Suppressor macrophage (primary cell): ENCODE measurements at regions not wholly inside any gene's neighbourhood (a gene's known extent, or its start where the extent isn't known, plus 50 kb on each side); places are given as distances from the start of the nearest gene placed in this dataset.

Experiments used
- DNase-seq, 4 experiments: peaks; one replicate each; pipeline ENCODE4 v3.0.0-alpha.2; 2020 to 2022

DNA sequence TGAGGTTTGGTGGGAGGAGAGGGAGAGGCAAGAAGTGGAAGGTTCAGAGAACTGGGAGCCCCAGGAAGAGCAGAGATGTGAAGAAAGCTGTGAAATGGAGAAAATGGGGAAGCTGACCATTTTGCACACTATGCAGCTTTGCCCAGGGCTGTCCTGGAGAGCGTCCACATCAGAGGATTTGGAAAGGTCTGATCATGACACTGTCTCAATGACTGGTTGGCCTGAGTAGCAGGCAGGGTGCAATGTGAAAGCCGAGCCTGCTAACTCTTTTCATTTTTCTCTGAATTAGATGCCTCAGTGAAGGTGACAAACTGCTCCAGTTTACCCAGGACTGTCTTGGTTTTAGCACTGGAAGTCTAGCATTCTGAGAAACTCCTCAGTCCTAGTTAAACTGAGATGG lies 330.1 kb upstream of the RPS6KA3 start:
- DNase-seq = peak in 1 of 4 experiments; percentile 1

- no peak for DNase-seq
These were observed 329.3 kb upstream of the RPS6KA3 start for GRCh38 chrX:20595928-20596575.

DNA sequence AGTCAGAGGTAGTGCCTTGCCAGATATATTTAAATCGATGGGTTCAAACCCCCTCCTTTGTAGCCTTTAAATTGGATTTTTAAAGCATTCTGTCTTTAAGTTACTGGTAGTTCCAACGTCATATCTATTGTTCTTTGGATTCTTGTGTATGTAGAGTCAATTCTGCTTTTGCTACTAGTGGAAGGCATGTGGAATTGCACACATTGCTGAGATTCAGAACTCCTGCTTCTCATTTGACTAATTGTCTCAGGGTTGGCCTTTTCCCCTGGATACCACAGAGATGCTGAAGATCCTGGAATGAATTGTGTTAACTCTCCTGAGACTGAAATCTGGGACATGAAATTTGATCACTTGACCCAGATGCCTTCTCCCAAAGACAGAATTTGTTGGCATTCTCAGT lies 328.3 kb upstream of the RPS6KA3 start:
- DNase-seq = no peak

DNA sequence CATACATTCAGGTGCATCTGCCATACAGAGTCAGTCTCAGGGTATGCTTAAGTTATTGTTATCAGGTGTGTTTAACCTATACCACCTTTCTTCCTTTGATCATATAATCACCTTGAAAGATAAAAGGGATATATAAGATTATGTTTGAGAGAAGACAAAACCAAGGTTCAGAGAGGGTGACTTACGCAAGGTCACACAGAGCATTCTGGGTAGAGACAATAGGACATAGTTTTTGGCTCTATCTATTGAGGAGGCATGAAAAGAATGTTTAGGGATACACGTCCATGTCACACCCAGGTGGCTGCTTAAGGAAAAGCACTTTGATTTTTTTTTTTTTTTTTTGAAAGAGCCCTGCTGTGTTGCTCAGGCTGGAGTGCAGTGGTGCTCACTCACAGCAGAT lies 327.1 kb upstream of the RPS6KA3 start:
- DNase-seq = no peak

- no peak for DNase-seq
These were observed 326.7 kb upstream of the RPS6KA3 start for GRCh38 chrX:20593402-20593801.

DNA sequence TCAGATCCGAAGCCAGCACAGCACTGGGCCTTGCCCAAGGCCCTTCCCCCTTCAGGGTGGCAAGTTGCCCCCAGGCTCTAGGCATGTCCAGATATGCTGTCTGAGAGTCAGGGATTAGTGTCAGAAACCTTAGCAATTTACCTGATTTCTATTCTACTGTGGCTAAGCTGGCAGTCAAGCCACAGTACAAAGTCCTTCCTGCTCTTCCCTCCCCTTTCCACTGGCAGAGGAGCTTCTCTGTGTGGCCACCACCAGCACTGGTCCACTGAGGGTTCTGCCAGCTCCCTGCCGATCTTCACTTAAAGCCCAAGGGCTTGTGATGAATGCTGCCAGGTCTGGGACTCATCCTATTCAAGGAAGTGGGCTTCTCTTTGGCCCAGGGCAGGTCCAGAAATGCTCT lies 324.5 kb upstream of the RPS6KA3 start:
- no peak for DNase-seq

DNA sequence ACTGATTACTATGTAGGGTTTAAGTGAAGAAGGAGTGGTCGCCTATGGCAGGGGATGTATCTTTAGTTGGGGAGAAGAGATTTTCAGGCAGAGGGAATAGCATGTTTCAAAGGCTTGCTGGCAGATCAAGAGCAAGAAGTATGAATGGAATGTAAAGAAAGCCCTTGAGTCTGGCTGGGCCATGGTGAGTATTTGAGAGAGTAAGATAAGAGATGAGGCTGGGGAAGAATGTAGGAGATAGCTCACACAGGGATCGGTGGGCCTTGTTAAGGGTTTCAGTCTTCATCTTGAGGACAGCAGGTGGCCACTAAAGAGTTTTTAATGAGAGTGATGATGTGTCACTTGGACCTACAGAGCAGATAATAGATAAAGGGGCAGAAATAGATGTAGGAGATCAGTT lies 319.1 kb upstream of the RPS6KA3 start:
- DNase-seq = no peak

- DNase-seq = peak in 2 of 4 experiments; percentile 2 to 14
These were observed 304.9 kb upstream of the RPS6KA3 start for GRCh38 chrX:20571611-20572010.

DNA sequence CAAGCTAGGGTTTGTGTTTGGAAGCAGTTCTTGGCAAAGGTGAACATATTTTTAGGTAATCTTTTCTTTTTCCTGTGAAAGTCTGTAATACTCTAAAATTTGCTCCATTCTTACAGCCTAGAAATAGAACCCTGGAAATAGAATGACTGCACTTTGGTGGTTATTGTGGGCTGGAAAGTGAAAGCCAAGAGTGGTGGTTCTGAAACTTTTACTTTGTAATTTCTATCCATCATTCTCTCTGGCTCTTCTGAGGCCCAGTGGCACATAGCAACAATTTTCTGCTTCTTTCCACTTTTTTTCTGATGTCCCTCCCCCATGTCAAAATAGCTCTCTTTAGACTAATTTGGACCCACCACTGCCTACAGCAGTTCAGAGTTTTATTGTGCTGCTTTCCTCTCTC lies 300.4 kb upstream of the RPS6KA3 start:
- no peak for DNase-seq

DNA sequence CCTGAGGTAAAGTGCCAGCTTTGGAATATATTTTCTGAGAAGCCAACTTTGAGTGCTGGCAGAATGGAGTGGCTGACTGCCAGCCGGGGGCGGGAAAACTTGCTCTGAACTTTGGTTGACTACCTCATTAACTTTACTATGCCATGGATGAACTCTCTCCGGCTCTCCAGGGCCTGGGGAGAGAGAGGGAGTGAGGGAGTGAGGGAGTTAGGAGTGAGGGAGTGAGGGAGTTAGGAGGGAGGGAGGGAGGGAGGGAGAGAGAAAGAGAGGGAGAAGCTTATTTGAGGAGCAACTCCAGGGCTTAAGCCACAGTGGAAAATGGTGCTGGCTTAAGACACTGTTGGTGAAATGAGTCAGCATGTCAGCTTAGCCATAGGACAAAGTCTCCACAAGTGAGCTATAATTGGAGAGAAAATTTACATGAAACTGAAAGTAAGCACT lies 280.9 kb upstream of the RPS6KA3 start:
- no peak for DNase-seq

GRCh38 chrX:20545538-20545937 lies 278.8 kb upstream of the RPS6KA3 start:
- no peak for DNase-seq

DNA sequence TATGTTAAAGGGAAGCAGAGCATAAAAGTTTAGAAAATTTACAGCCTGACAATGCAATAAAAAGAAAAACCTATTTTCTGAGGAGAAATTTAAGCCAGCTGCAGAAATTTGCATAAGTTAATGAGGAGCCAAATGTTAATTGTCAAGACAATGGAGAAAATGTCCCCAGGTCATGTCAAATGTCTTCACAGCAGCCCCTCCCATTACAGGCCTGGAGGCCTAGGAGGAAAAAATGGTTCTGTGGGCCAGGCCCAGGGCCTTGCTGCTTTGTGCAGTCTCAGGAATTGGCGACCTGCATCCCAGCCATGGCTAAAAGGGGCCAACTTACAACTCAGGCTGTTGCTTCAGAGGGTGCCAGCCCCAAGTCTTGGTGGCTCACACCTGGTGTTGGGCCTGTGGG lies 275.4 kb upstream of the RPS6KA3 start:
- DNase-seq = no peak

- DNase-seq = no peak
These were observed 272.3 kb upstream of the RPS6KA3 start for GRCh38 chrX:20538974-20539373.

DNA sequence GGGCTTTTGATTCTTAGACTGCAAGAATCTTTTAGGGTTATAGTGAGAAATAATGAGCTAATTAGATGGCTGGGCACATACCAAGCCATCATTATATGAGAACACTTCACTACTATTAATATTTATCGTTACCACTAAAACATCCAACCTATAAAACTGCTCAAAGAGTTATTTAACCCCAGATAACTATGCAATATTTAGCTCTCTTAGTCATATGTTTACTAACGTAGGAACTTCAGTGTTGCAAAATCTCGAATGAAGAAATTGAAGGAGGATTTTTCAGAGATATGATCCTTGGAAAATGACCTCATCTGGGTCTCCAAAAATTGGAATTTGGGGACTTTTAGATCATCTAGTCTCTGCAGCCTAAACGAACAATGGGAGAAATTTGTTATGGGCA lies 265.0 kb upstream of the RPS6KA3 start:
- peak in 2 of 4 experiments; percentile 31 to 43 for DNase-seq

GRCh38 chrX:20530406-20530921 lies 263.8 kb upstream of the RPS6KA3 start:
- peak; percentile 47 to 67 (median 62) for DNase-seq

DNA sequence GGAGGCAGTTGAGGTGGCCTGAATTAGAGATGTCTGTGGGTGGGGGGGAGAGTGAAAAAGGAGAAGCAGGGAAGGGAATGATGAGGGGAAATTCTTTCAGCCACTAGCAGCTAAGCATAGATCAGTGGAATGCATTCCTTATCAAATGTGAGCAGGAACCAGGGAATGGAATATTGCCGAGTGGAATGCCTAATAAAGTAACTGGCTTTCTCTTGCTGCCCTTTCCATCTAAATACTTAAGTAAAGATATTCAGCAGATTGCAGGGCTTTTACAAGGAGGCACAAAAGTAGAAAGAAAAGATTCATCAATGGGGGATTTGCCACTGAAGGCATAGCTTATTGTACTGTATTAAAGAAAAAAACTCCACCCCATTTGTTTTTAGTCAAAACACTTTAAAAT lies 263.0 kb upstream of the RPS6KA3 start:
- no peak for DNase-seq

DNA sequence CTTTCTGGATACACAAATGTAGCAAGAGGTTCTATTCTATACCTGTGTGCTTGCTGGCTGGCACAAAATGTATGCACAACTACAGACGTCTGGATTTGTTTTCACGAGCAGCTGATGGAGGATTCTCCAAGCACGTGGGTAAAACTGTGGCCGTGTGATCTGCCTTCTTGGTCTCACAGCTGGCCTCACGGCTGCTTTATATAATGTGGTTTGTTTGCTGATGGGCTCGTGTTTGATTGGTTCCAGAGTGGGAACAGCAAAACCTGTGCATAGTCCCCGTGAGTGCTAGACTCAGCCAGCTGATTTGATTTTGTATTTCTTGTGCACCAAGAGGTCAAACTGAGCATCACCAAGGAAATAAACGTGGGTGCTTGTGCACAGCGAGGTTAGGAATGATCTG lies 262.6 kb upstream of the RPS6KA3 start:
- DNase-seq = no peak

DNA sequence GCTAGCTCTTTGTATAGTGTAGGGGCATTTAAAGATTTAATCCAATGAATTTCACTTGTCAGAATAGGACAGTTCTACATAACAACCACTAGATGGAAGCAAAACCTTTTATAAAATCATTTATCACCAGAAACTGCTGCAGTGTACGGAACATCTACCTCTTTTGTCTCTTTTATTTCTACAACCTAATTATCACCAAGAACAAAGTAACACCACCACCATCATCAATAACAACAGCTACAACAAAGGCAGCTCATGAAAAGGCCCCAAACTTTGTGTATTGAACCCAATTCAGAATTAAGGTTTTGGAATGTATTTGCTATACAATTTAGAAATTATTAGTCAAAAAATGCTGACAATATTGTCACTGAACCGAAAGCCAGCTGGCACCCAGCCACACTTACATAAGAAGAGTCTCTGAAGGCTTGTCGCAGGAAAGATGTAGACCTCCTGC lies 260.9 kb upstream of the RPS6KA3 start:
- peak in 2 of 4 experiments; percentile 38 to 59 for DNase-seq

DNA sequence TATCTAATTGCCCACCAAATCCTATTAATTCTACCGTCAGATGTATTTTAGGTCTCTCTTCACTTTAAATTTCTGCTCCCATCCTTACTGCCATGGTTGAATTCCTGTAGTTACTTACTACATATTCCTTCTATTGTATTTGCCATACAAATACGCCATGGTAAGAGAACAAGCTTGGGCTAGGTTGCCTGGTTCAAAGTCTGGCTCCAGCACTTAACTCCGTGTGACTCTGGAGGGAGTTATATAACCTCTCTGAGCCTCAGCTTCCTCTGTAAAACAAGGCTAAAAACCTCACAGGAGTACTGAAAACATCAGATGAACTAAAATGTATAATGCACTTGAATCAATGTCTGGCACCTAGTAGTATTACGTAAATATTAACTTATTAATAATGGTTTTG lies 260.3 kb upstream of the RPS6KA3 start:
- DNase-seq = no peak

DNA sequence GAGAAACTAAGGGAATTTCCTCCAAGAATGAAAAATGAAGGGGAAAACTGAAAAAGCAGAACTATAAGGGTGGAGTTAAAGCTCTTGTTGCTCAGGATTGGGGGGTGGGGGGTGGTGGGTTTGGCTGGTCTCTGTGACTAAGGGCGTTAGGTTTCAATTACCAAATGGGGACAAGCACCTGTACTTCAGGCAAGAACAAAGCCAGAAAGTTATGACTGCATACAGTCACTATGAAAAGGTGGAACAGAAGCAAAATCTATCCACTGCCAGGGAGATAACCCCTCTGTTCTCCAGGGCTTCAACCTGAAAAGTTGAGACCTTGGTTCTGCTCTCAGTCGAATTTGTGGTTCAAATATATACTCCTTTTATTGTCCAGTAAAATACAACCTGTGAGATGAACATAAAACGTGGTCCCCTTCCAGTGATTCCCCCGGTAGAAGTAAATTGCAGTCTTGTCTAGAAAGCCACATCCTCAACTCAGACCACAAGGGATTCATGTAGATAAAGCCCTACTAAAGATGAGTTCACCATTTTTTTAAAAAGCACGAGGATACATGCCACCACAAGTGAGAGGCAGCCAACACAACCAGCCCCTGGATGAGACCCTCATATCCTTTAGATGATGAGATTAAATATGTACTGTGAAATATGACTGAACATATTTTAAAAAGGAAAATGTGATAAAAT lies 257.1 kb upstream of the RPS6KA3 start:
- DNase-seq = no peak

GRCh38 chrX:20522420-20522819 lies 255.7 kb upstream of the RPS6KA3 start:
- DNase-seq = no peak

- DNase-seq = peak in 1 of 4 experiments; percentile 14
These were observed 254.5 kb upstream of the RPS6KA3 start for GRCh38 chrX:20521222-20521621.

- DNase-seq = no peak
These were observed 253.1 kb upstream of the RPS6KA3 start for GRCh38 chrX:20519826-20520225.

DNA sequence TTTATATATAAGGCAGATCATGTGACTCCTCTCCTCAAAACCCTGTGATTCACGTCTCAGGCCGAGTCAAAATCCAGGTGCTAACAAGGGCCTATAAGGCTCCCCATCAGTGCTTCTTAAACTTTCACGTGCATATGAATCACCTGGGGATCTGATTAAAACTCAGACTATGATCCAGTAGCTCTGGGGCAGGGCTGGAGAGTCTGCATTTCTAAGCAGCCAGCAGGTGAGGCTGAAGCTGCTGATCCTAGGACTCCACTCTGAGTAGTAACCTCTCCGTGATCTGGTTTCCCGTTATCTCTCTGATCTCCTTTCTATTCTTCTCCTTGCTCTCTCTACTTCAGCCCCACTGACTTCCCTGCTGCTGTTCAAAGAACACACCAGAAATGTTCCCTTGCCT lies 252.4 kb upstream of the RPS6KA3 start:
- DNase-seq = no peak
